ENCODE measurements at regions not wholly inside any gene's neighbourhood (a gene's known extent, or its start where the extent isn't known, plus 50 kb on each side); places are given as distances from the start of the nearest gene placed in this dataset.

GRCh38 chr13:72146816-72147215, 279.8 kb upstream of the DACH1 start:
- TF ChIP-seq TAF1 (IDR thresholded peaks at IDR 0.05; ENCODE audit: low read depth): no peak
- TF ChIP-seq RAD21 (IDR thresholded peaks at IDR 0.05; ENCODE audit: low read depth): no peak
- no peak for TF ChIP-seq EP300 (IDR thresholded peaks at IDR 0.05; ENCODE audit: borderline replicate concordance)
- no peak for TF ChIP-seq REST (IDR thresholded peaks at IDR 0.05; ENCODE audit: low read depth)
- TF ChIP-seq FOXM1 (IDR thresholded peaks at IDR 0.05; ENCODE audit: borderline replicate concordance, low read depth): no peak
- no peak for TF ChIP-seq EGR1 (IDR thresholded peaks at IDR 0.05)
- no peak for TF ChIP-seq USF1 (IDR thresholded peaks at IDR 0.05)
- TF ChIP-seq CREB1 (IDR thresholded peaks at IDR 0.05; ENCODE audit: low read depth): no peak
- no peak for TF ChIP-seq ZBTB7A (IDR thresholded peaks at IDR 0.05; ENCODE audit: low read depth)
- TF ChIP-seq NFIC (IDR thresholded peaks at IDR 0.05): no peak
- TF ChIP-seq TEAD4 (IDR thresholded peaks at IDR 0.05): no peak
- no peak for TF ChIP-seq MAX (IDR thresholded peaks at IDR 0.05)
- TF ChIP-seq TCF12 (IDR thresholded peaks at IDR 0.05; ENCODE audit: low read depth): no peak
- no peak for TF ChIP-seq YY1 (IDR thresholded peaks at IDR 0.05; ENCODE audit: low read depth)
